B cell (primary cell): ENCODE measurements at regions not wholly inside any gene's neighbourhood (a gene's known extent, or its start where the extent isn't known, plus 50 kb on each side); places are given as distances from the start of the nearest gene placed in this dataset.

Experiments used
- ATAC-seq: fragments of 200-7000 bp; cut with Tn5 transposase; one replicate; pipeline ENCODE4 v1.10.0; 2021; ENCODE audit warnings: low read depth, mild to moderate bottlenecking, moderate number of reproducible peaks, moderate library complexity
- CTCF ChIA-PET: fragments of 350-600 bp; sonication (Branson Sonifier 250); formaldehyde crosslinking; loops from one replicate; lab custom pipeline; 2021; ENCODE audit warnings: antibody characterized with exemption, inconsistent platforms; lab: Charles Lee
- POLR2A ChIA-PET: fragments of 350-600 bp; sonication (Branson Sonifier 250); formaldehyde crosslinking; loops from one replicate; lab custom pipeline; 2021; ENCODE audit warnings: antibody characterized with exemption; lab: Charles Lee
- DNase-seq: peaks from one replicate; pipeline ENCODE4 v3.0.0; 2013
- H2AFZ ChIP-seq: 2 replicates; pipeline ENCODE4 v1.6.1; 2012; ENCODE audit warnings: mild to moderate bottlenecking, low read depth, low read length; ENCODE audit not compliant: insufficient read depth, poor library complexity, severe bottlenecking
- H3K27ac ChIP-seq, 2 donors: 1 replicate in 1 of 2; 2 replicates in 1 of 2; pipeline ENCODE4 v1.5.1; 2012 to 2013; ENCODE audit warnings: low read length in 2 of 2, mild to moderate bottlenecking in 2 of 2, moderate library complexity in 1 of 2
- H3K27me3 ChIP-seq, 4 experiments: fragments of 200-600 bp in 1 of 4; sonication (generic) in 1 of 4; replicated peaks in 1 of 4; 1 replicate in 2 of 4; 2 replicates in 2 of 4; pipeline versions ENCODE4 v1.6.1 to v1.7.0; 2013 to 2016; ENCODE audit warnings: low read length in 3 of 4, mild to moderate bottlenecking in 2 of 4, mixed read lengths in 1 of 4, moderate library complexity in 1 of 4; ENCODE audit not compliant: insufficient read depth in 4 of 4, control insufficient read depth in 3 of 4; ENCODE audit errors: control extremely low read depth in 1 of 4
- H3K36me3 ChIP-seq, 2 experiments: replicated peaks in 1 of 2; 1 replicate in 1 of 2; 2 replicates in 1 of 2; pipeline versions ENCODE4 v1.6.1 to v1.7.1; 2013; ENCODE audit warnings: low read length in 1 of 2; ENCODE audit not compliant: insufficient read depth in 2 of 2, control insufficient read depth in 1 of 2; ENCODE audit errors: control extremely low read depth in 1 of 2, extremely low read depth in 1 of 2
- H3K4me1 ChIP-seq, 2 donors: fragments of 200-600 bp in 1 of 2; sonication (generic) in 1 of 2; 1 replicate in 1 of 2; 2 replicates in 1 of 2; pipeline versions ENCODE4 v1.5.1 to v1.6.1; 2013 to 2017; ENCODE audit warnings: low read length in 2 of 2; ENCODE audit not compliant: control insufficient read depth in 2 of 2, insufficient read depth in 2 of 2
- H3K4me2 ChIP-seq: replicated peaks from 2 replicates; pipeline ENCODE3; 2012; ENCODE audit warnings: mild to moderate bottlenecking, low read depth, low read length; ENCODE audit not compliant: poor library complexity, severe bottlenecking
- H3K4me3 ChIP-seq, 5 experiments: fragments of 200-600 bp in 1 of 5; sonication (generic) in 1 of 5; 1 replicate in 3 of 5; 2 replicates in 2 of 5; pipeline versions ENCODE4 v1.5.1 to v1.7.0; 2011 to 2016; ENCODE audit warnings: low read length in 4 of 5, mild to moderate bottlenecking in 4 of 5, low read depth in 2 of 5, control low read depth in 1 of 5, moderate library complexity in 1 of 5; ENCODE audit not compliant: insufficient read depth in 1 of 5; ENCODE audit errors: control extremely low read depth in 1 of 5, extremely low read depth in 1 of 5
- H3K79me2 ChIP-seq: fragments of 200-600 bp; sonication (generic); one replicate; pipeline ENCODE4 v1.6.0; 2016; ENCODE audit warnings: low read length; ENCODE audit not compliant: control insufficient read depth, insufficient read depth
- H3K9ac ChIP-seq: fragments of 200-600 bp; sonication (generic); 2 replicates; pipeline ENCODE4 v1.6.1; 2017; ENCODE audit warnings: mild to moderate bottlenecking, low read length, moderate library complexity
- H3K9me3 ChIP-seq, 3 donors: one replicate each; pipeline versions ENCODE4 v1.6.1 to v1.7.1; 2013; ENCODE audit warnings: low read length in 2 of 3; ENCODE audit not compliant: control insufficient read depth in 2 of 3, insufficient read depth in 1 of 3; ENCODE audit errors: control extremely low read depth in 1 of 3
- H4K20me1 ChIP-seq: 2 replicates; pipeline ENCODE4 v1.6.0; 2012; ENCODE audit warnings: mild to moderate bottlenecking, low read length; ENCODE audit not compliant: insufficient read depth, control insufficient read depth, poor library complexity, severe bottlenecking
- H3K27ac Mint-ChIP-seq: one replicate; pipeline ENCODE4 v1.8.0; 2021; ENCODE audit warnings: mixed read lengths
- H3K27me3 Mint-ChIP-seq: one replicate; pipeline ENCODE4 v1.8.0; 2021; ENCODE audit warnings: mixed read lengths
- H3K4me1 Mint-ChIP-seq: one replicate; pipeline ENCODE4 v1.8.0; 2021; ENCODE audit warnings: mixed read lengths
- H3K4me3 Mint-ChIP-seq: one replicate; pipeline ENCODE4 v1.8.0; 2021; ENCODE audit warnings: mixed read lengths
- H3K9me3 Mint-ChIP-seq: one replicate; pipeline ENCODE4 v1.8.0; 2022; ENCODE audit warnings: mixed read lengths; ENCODE audit not compliant: insufficient read depth
- EZH2 ChIP-seq: IDR thresholded peaks from 2 replicates; pipeline ENCODE4 v1.6.1; 2012; ENCODE audit warnings: borderline replicate concordance, low read depth, mild to moderate bottlenecking, moderate library complexity, low read length; ENCODE audit not compliant: insufficient read depth, poor library complexity, severe bottlenecking
- WGBS: methylation state at CpG from one replicate; pipeline ENCODE4 v1.1.5; 2013; ENCODE audit warnings: missing lambda C conversion rate; ENCODE audit not compliant: insufficient coverage; 5-methylcytosine and 5-hydroxymethylcytosine counted together
- intact Hi-C: fragments of 100-400 bp; cut with micrococcal nuclease; formaldehyde crosslinking; loops from one replicate; pipeline ENCODE4 v1.10.0; 2022
- TF ChIP-seq, protein P1 (sequence below): fragments of 200-600 bp; IDR thresholded peaks from one replicate; pipeline ENCODE4 v1.8.0; 2022; ENCODE audit warnings: antibody characterized with exemption, mild to moderate bottlenecking

DNA sequence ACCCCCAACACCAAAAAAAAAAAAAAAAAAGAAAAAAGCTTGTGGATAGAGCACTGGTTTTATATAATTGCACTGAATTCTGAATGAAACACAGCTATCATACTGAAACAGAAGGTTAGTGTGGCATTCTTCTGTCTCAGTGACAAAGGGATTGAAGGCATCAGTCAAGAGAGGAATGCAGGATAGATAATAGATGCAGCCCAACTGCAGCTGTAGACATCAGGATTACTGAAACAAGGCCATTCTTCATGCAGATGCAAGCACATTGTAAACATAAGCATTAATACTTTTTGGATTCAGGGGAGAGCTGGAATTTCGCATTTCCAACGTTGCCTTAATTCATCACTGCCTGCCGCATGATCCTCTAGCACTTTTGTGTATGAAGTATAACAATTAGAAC is 897.4 kb upstream of the KLHL29 start:
- ChIA-PET POLR2A (no interaction called here), CTCF (interaction anchor here (0.6 kb wide), 1 partner anchor 1295 kb away, joined by 3 read pairs; no protein-coding TSS in a partner anchor)
- no peaks in the 10 kb centered on the region for H3K36me3 ChIP-seq
- no peaks in the 10 kb centered on the region for H3K27me3 Mint-ChIP-seq
- H3K9me3 ChIP-seq = no peaks in the 10 kb centered on the region
- no peak overlapping the region for H2AFZ ChIP-seq
- DNase-seq (no peak), ATAC-seq (no peak)
- no peaks in the 10 kb centered on the region for H3K27me3 ChIP-seq
- no peak overlapping the region for H3K4me2 ChIP-seq
- H3K9ac ChIP-seq = no peak overlapping the region
- H3K79me2 ChIP-seq = no peaks in the 10 kb centered on the region
- no peak overlapping the region for H3K4me3 Mint-ChIP-seq
- H3K4me1 Mint-ChIP-seq = no peaks in the 10 kb centered on the region
- H4K20me1 ChIP-seq = no peaks in the 10 kb centered on the region
- TF ChIP-seq, protein P1, sequence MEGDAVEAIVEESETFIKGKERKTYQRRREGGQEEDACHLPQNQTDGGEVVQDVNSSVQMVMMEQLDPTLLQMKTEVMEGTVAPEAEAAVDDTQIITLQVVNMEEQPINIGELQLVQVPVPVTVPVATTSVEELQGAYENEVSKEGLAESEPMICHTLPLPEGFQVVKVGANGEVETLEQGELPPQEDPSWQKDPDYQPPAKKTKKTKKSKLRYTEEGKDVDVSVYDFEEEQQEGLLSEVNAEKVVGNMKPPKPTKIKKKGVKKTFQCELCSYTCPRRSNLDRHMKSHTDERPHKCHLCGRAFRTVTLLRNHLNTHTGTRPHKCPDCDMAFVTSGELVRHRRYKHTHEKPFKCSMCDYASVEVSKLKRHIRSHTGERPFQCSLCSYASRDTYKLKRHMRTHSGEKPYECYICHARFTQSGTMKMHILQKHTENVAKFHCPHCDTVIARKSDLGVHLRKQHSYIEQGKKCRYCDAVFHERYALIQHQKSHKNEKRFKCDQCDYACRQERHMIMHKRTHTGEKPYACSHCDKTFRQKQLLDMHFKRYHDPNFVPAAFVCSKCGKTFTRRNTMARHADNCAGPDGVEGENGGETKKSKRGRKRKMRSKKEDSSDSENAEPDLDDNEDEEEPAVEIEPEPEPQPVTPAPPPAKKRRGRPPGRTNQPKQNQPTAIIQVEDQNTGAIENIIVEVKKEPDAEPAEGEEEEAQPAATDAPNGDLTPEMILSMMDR = no peak
- no peak for TF ChIP-seq EZH2
- H3K27ac Mint-ChIP-seq = no peak overlapping the region
- H3K4me1 ChIP-seq = no peaks in the 10 kb centered on the region
- no CpG with 5 or more reads among the region's 3 CpGs for WGBS
- intact Hi-C loops = no loop called here
- H3K4me3 ChIP-seq = no peak overlapping the region
- H3K9me3 Mint-ChIP-seq = peaks cover 1% of the 10 kb centered on the region
- no peak overlapping the region for H3K27ac ChIP-seq

DNA sequence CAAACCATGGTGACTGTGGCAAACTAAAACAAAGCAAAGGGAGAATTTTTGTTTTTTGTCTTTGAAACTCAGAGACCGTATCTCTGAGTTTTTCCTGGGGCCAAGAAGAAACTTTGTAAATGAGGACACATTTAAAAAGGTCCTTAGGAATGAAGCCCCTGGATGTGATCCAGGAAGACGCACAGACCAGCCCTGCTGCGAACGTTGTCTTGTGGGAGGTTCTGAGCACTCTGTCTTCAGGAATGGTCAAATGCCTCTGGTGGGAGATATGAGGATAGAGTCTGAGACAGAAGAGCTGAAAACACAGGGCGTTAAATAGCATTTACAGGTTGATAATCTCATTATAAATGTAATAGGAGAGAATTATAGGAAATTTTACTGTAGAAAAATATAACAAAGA is 893.5 kb upstream of the KLHL29 start:
- Histone ChIP-seq H2AFZ (no peak overlapping the region), H3K9me3 (no peaks in the 10 kb centered on the region), H4K20me1 (no peaks in the 10 kb centered on the region), H3K27ac (no peak overlapping the region), H3K4me2 (no peak overlapping the region), H3K27me3 (no peaks in the 10 kb centered on the region), H3K4me3 (no peak overlapping the region), H3K9ac (no peak overlapping the region), H3K79me2 (no peaks in the 10 kb centered on the region), H3K4me1 (no peaks in the 10 kb centered on the region), H3K36me3 (no peaks in the 10 kb centered on the region)
- intact Hi-C loops = no loop called here
- POLR2A ChIA-PET = no interaction called here
- 91% methylated on average over 2 of the region's 5 CpGs for WGBS
- H3K4me1 Mint-ChIP-seq = no peaks in the 10 kb centered on the region
- no peaks in the 10 kb centered on the region for H3K27me3 Mint-ChIP-seq
- no peak overlapping the region for H3K27ac Mint-ChIP-seq
- TF ChIP-seq EZH2 = no peak
- TF ChIP-seq, protein P1 = no peak
- ATAC-seq (no peak), DNase-seq (no peak)
- H3K9me3 Mint-ChIP-seq = peaks cover 7% of the 10 kb centered on the region
- H3K4me3 Mint-ChIP-seq = no peak overlapping the region
- CTCF ChIA-PET = no interaction called here
